ENCODE measurements at regions not wholly inside any gene's neighbourhood (a gene's known extent, or its start where the extent isn't known, plus 50 kb on each side); places are given as distances from the start of the nearest gene placed in this dataset.

DNA sequence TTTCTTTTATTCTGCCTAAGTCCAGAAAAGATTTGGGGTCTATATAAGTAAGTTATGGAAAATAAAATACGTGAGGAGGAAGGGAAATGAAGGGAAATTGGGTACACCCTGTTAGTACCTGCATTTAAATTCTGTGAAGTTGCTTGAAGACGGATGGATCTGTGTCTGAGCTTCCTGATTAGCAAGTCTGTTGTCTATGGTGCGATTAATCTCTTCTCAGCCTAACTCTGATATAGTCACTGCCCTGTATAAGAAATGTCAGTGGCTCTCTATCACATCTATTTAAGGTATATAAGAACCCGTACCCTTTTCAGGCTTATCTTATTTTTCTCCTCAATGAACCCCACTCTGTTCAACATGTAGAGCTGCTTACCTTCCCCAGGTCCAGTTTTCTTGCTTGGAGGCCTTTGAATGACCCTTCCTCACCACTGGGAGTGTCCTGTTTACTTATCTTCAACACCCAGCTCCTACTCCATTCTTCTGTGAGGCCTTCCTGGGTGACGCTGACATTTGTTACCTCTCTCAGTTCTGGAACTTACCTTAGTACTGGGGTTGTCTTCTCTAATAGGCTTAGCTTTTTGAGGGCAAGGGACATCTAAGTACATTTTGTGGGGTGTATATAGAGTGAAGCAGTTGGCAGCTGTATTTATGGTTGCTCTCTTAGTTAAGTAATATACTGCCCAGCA, 149.6 kb upstream of the PRPS1L1 start (continued):
- TF ChIP-seq GLIS2 (tag by site-specific recombination; IDR thresholded peaks at IDR 0.05): no peak
- no peak for TF ChIP-seq ZNF112 (tag by site-specific recombination; IDR thresholded peaks at IDR 0.05)
- TF ChIP-seq, protein P1, sequence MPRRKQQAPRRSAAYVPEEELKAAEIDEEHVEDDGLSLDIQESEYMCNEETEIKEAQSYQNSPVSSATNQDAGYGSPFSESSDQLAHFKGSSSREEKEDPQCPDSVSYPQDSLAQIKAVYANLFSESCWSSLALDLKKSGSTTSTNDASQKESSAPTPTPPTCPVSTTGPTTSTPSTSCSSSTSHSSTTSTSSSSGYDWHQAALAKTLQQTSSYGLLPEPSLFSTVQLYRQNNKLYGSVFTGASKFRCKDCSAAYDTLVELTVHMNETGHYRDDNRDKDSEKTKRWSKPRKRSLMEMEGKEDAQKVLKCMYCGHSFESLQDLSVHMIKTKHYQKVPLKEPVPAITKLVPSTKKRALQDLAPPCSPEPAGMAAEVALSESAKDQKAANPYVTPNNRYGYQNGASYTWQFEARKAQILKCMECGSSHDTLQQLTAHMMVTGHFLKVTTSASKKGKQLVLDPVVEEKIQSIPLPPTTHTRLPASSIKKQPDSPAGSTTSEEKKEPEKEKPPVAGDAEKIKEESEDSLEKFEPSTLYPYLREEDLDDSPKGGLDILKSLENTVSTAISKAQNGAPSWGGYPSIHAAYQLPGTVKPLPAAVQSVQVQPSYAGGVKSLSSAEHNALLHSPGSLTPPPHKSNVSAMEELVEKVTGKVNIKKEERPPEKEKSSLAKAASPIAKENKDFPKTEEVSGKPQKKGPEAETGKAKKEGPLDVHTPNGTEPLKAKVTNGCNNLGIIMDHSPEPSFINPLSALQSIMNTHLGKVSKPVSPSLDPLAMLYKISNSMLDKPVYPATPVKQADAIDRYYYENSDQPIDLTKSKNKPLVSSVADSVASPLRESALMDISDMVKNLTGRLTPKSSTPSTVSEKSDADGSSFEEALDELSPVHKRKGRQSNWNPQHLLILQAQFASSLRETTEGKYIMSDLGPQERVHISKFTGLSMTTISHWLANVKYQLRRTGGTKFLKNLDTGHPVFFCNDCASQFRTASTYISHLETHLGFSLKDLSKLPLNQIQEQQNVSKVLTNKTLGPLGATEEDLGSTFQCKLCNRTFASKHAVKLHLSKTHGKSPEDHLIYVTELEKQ (tag by site-specific recombination; IDR thresholded peaks at IDR 0.05; ENCODE audit: borderline replicate concordance): no peak
- TF ChIP-seq ZNF169 (tag by site-specific recombination; IDR thresholded peaks at IDR 0.05): no peak

DNA sequence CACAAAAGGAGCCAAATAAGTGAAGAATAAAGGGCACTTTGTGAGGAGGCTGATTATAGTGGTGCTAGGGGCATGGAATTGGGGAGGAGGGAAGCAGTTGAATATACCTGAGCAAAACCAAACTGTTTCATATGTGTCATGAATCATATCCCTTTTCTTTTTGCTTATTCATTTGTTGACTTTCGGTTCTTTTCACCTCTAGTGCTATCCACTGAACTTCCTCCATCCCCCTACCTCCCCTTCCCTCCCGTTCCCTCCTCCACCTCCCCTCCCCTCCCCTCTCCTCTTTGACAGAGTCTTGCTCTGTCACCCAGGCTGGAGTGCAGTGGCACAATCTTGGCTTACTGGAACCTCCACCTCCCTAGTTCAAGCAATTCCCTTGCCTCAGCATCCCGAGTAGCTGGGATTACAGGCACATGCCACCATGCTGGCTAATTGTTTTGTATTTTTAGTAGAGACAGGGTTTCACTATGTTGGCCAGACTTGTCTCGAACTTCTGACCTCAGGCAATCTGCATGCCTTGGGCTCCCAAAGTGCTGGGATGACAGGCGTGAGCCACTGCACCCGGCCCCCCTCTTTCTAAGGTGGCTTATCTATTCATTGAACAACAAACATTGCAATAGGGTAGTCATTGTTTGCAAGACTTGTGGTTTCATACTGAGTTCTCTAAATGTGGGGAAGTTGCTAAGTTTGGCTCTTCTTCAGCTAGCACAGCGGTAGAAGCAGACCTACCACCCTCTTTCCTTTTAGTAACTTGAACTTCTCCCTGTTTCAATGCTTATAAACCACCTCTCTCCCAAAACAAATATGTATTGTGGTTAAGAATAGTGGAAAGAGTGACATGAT, 150.4 kb upstream of the PRPS1L1 start:
- ChIA-PET POLR2A (no interaction called here), CTCF (interaction anchor here (0.6 kb wide), 3 partner anchors 143 to 465 kb away, joined by 3 read pairs; no protein-coding TSS in a partner anchor)
- H3K36me3 ChIP-seq (ENCODE audit: control insufficient read depth in 2 of 2, insufficient read depth in 1 of 2, low read length in 2 of 2): no peaks in the 10 kb centered on the region

DNA sequence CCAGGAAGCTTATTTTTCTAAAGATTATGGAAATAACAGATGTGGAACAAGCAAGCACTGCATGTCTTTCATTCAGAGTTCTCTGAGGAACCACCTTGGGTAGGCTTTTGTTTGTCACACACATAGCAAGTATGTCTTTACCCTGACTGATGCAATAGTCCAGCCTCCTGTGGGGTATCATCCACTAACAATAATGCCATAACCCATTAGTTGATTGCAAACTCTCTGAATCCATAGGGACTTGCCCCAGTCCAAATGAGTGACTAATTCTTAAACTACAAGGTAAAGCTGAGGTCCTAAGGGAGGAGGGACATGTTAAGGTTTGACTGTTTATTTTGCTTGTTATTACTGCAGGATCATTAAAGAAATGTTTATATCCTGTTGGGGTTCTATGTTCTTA, 151.4 kb upstream of the PRPS1L1 start:
- no peak overlapping the region for H3K4me3 ChIP-seq (ENCODE audit: low read depth, low read length)
- H3K9me3 ChIP-seq (ENCODE audit: control insufficient read depth, insufficient read depth, low read depth, low read length): no peaks in the 10 kb centered on the region
- no peak overlapping the region for H3K27ac ChIP-seq (ENCODE audit: extremely low read depth, low read depth, low read length)
- ChIA-PET CTCF (no interaction called here), POLR2A (no interaction called here)
- TF ChIP-seq ZNF174 (tag by site-specific recombination; IDR thresholded peaks at IDR 0.05) (no peak), ZNF561 (tag by site-specific recombination; IDR thresholded peaks at IDR 0.05; ENCODE audit: borderline replicate concordance) (no peak), ZNF548 (tag by site-specific recombination; IDR thresholded peaks at IDR 0.05) (no peak), ZBTB20 (tag by site-specific recombination; IDR thresholded peaks at IDR 0.05) (no peak), GLIS1 (tag by site-specific recombination; IDR thresholded peaks at IDR 0.05) (peak; percentile 41; the same call in 1 of the 2 replicates), SCRT2 (tag by site-specific recombination; IDR thresholded peaks at IDR 0.05) (no peak), MZF1 (tag by site-specific recombination; IDR thresholded peaks at IDR 0.05; ENCODE audit: borderline replicate concordance) (no peak), ZNF266 (tag by site-specific recombination; IDR thresholded peaks at IDR 0.05; ENCODE audit: low read depth) (no peak)
- TF ChIP-seq, protein P2, sequence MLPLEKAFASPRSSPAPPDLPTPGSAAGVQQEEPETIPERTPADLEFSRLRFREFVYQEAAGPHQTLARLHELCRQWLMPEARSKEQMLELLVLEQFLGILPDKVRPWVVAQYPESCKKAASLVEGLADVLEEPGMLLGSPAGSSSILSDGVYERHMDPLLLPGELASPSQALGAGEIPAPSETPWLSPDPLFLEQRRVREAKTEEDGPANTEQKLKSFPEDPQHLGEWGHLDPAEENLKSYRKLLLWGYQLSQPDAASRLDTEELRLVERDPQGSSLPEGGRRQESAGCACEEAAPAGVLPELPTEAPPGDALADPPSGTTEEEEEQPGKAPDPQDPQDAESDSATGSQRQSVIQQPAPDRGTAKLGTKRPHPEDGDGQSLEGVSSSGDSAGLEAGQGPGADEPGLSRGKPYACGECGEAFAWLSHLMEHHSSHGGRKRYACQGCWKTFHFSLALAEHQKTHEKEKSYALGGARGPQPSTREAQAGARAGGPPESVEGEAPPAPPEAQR (tag by site-specific recombination; IDR thresholded peaks at IDR 0.05): no peak
- 0 out of 2 replicates have a peak, but pooled peaks cover 5% of the 10 kb centered on the region for H3K4me1 ChIP-seq (ENCODE audit: control insufficient read depth, insufficient read depth, low read length)
- no peaks in the 10 kb centered on the region for H3K36me3 ChIP-seq (ENCODE audit: control insufficient read depth in 2 of 2, insufficient read depth in 1 of 2, low read length in 2 of 2)

More for the DNA sequence above, 150.4 kb upstream of the PRPS1L1 start:
- Histone ChIP-seq H3K4me1 (ENCODE audit: control insufficient read depth, insufficient read depth, low read length) (0 out of 2 replicates have a peak, but pooled peaks cover 5% of the 10 kb centered on the region), H3K4me3 (ENCODE audit: low read depth, low read length) (no peak overlapping the region), H3K9me3 (ENCODE audit: control insufficient read depth, insufficient read depth, low read depth, low read length) (no peaks in the 10 kb centered on the region), H3K27ac (ENCODE audit: extremely low read depth, low read depth, low read length) (no peak overlapping the region)
- no peak for TF ChIP-seq HOXC10 (CRISPR knock-in tag; IDR thresholded peaks at IDR 0.05)
- TF ChIP-seq, protein P3, sequence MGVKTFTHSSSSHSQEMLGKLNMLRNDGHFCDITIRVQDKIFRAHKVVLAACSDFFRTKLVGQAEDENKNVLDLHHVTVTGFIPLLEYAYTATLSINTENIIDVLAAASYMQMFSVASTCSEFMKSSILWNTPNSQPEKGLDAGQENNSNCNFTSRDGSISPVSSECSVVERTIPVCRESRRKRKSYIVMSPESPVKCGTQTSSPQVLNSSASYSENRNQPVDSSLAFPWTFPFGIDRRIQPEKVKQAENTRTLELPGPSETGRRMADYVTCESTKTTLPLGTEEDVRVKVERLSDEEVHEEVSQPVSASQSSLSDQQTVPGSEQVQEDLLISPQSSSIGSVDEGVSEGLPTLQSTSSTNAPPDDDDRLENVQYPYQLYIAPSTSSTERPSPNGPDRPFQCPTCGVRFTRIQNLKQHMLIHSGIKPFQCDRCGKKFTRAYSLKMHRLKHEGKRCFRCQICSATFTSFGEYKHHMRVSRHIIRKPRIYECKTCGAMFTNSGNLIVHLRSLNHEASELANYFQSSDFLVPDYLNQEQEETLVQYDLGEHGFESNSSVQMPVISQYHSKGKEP (tag by site-specific recombination; IDR thresholded peaks at IDR 0.05): peak; percentile 30; the same call in 1 of the 2 replicates
- TF ChIP-seq, protein P4, sequence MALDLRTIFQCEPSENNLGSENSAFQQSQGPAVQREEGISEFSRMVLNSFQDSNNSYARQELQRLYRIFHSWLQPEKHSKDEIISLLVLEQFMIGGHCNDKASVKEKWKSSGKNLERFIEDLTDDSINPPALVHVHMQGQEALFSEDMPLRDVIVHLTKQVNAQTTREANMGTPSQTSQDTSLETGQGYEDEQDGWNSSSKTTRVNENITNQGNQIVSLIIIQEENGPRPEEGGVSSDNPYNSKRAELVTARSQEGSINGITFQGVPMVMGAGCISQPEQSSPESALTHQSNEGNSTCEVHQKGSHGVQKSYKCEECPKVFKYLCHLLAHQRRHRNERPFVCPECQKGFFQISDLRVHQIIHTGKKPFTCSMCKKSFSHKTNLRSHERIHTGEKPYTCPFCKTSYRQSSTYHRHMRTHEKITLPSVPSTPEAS (tag by site-specific recombination; IDR thresholded peaks at IDR 0.05): no peak
- no peak for TF ChIP-seq REPIN1 (tag by site-specific recombination; IDR thresholded peaks at IDR 0.05; ENCODE audit: low read depth)
- TF ChIP-seq, protein P5, sequence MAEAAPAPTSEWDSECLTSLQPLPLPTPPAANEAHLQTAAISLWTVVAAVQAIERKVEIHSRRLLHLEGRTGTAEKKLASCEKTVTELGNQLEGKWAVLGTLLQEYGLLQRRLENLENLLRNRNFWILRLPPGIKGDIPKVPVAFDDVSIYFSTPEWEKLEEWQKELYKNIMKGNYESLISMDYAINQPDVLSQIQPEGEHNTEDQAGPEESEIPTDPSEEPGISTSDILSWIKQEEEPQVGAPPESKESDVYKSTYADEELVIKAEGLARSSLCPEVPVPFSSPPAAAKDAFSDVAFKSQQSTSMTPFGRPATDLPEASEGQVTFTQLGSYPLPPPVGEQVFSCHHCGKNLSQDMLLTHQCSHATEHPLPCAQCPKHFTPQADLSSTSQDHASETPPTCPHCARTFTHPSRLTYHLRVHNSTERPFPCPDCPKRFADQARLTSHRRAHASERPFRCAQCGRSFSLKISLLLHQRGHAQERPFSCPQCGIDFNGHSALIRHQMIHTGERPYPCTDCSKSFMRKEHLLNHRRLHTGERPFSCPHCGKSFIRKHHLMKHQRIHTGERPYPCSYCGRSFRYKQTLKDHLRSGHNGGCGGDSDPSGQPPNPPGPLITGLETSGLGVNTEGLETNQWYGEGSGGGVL (tag by site-specific recombination; IDR thresholded peaks at IDR 0.05): no peak
- TF ChIP-seq ZNF2 (tag by site-specific recombination; IDR thresholded peaks at IDR 0.05): no peak
- TF ChIP-seq ZNF391 (tag by site-specific recombination; IDR thresholded peaks at IDR 0.05; ENCODE audit: borderline replicate concordance, low read depth): no peak
- TF ChIP-seq ZNF341 (tag by site-specific recombination; IDR thresholded peaks at IDR 0.05; ENCODE audit: low read depth): no peak
- TF ChIP-seq OSR2 (tag by site-specific recombination; IDR thresholded peaks at IDR 0.05): 0 out of 2 replicates have a peak, but pooled peaks have one; percentile 40
